WTC11 (cell line): ENCODE measurements at regions not wholly inside any gene's neighbourhood (a gene's known extent, or its start where the extent isn't known, plus 50 kb on each side); places are given as distances from the start of the nearest gene placed in this dataset.

Experiments
- ATAC-seq: fragments of 200-7000 bp; cut with Tn5 transposase; 2 replicates; pipeline ENCODE4 v1.10.0; 2021; ENCODE audit warnings: mild to moderate bottlenecking, moderate library complexity
- CTCF ChIA-PET: fragments of 300-600 bp; sonication (Branson Sonifier 250); formaldehyde crosslinking; loops from one replicate; lab custom pipeline; 2021; ENCODE audit warnings: antibody characterized with exemption; lab: Charles Lee
- POLR2A ChIA-PET: fragments of 350-600 bp; sonication (Branson Sonifier 250); formaldehyde crosslinking; loops from one replicate; lab custom pipeline; 2021; ENCODE audit warnings: antibody characterized with exemption; lab: Charles Lee
- DNase-seq: peaks from one replicate; pipeline ENCODE4 v3.0.0; 2021; ENCODE audit warnings: low spot score
- H3K27ac Mint-ChIP-seq: 2 replicates; pipeline ENCODE4 v1.8.0; 2021; ENCODE audit warnings: mixed read lengths
- H3K27me3 Mint-ChIP-seq: 2 replicates; pipeline ENCODE4 v1.8.0; 2021; ENCODE audit warnings: low read depth, mild to moderate bottlenecking, moderate library complexity, mixed read lengths
- H3K36me3 Mint-ChIP-seq: 2 replicates; pipeline ENCODE4 v1.8.0; 2021; ENCODE audit warnings: mixed read lengths
- H3K4me1 Mint-ChIP-seq: 2 replicates; pipeline ENCODE4 v1.8.0; 2022; ENCODE audit warnings: mixed read lengths
- H3K4me3 Mint-ChIP-seq: 2 replicates; pipeline ENCODE4 v1.8.0; 2021; ENCODE audit warnings: mild to moderate bottlenecking, moderate library complexity, mixed read lengths
- H3K9me3 Mint-ChIP-seq: 2 replicates; pipeline ENCODE4 v1.8.0; 2021; ENCODE audit warnings: mixed read lengths
- AFF4 ChIP-seq: sonication (generic); formaldehyde crosslinking; IDR thresholded peaks from 2 replicates; pipeline ENCODE4 v1.8.1; 2023; ENCODE audit warnings: mild to moderate bottlenecking, missing genetic modification reagents, borderline replicate concordance
- ATF6 ChIP-seq: sonication (generic); formaldehyde crosslinking; IDR thresholded peaks from 2 replicates; pipeline ENCODE4 v1.8.1; 2023; ENCODE audit warnings: mild to moderate bottlenecking, missing genetic modification reagents
- CDX4 ChIP-seq: fragments of 250-450 bp; sonication (Bioruptor Pico); IDR thresholded peaks from 2 replicates; pipeline ENCODE4 v1.9.0; 2021; ENCODE audit warnings: moderate library complexity, mild to moderate bottlenecking, inconsistent platforms, borderline replicate concordance
- E2F1 ChIP-seq: sonication (generic); formaldehyde crosslinking; IDR thresholded peaks from 2 replicates; pipeline ENCODE4 v1.8.0; 2022; ENCODE audit warnings: mild to moderate bottlenecking, missing genetic modification reagents
- ERG ChIP-seq: fragments of 250-450 bp; sonication (Bioruptor Pico); IDR thresholded peaks from 2 replicates; pipeline ENCODE4 v1.8.0; 2021; ENCODE audit warnings: mild to moderate bottlenecking
- FOXK1 ChIP-seq: sonication (generic); formaldehyde crosslinking; IDR thresholded peaks from 2 replicates; pipeline ENCODE4 v1.8.0; 2022; ENCODE audit warnings: mild to moderate bottlenecking, moderate library complexity, missing genetic modification reagents
- GRHL2 ChIP-seq: fragments of 250-450 bp; sonication (Bioruptor Pico); IDR thresholded peaks from 2 replicates; pipeline ENCODE4 v1.8.0; 2022; ENCODE audit warnings: mild to moderate bottlenecking, moderate library complexity; ENCODE audit not compliant: insufficient replicate concordance, severe bottlenecking
- GTF2I ChIP-seq: fragments of 250-450 bp; sonication (Bioruptor Pico); conservative IDR thresholded peaks from 2 replicates; pipeline ENCODE4 v1.4.0; 2021; ENCODE audit warnings: mild to moderate bottlenecking
- JAZF1 ChIP-seq: fragments of 250-450 bp; sonication (Bioruptor Pico); IDR thresholded peaks from 2 replicates; pipeline ENCODE4 v1.9.0; 2021; ENCODE audit warnings: moderate library complexity, mild to moderate bottlenecking, inconsistent platforms
- MAX ChIP-seq: sonication (generic); formaldehyde crosslinking; IDR thresholded peaks from 2 replicates; pipeline ENCODE4 v1.8.0; 2022; ENCODE audit warnings: mild to moderate bottlenecking, missing genetic modification reagents
- MXD4 ChIP-seq: fragments of 250-450 bp; sonication (Bioruptor Pico); IDR thresholded peaks from 2 replicates; pipeline ENCODE4 v1.8.0; 2021; ENCODE audit warnings: mild to moderate bottlenecking, moderate library complexity, borderline replicate concordance
- RORB ChIP-seq: fragments of 250-450 bp; sonication (Bioruptor Pico); IDR thresholded peaks from 2 replicates; pipeline ENCODE4 v1.9.0; 2021; ENCODE audit warnings: mild to moderate bottlenecking
- SMAD4 ChIP-seq: sonication (generic); formaldehyde crosslinking; IDR thresholded peaks from 2 replicates; pipeline ENCODE4 v1.8.0; 2022; ENCODE audit warnings: mild to moderate bottlenecking, missing genetic modification reagents
- TCF7 ChIP-seq: sonication (generic); formaldehyde crosslinking; IDR thresholded peaks from 2 replicates; pipeline ENCODE4 v1.8.0; 2022; ENCODE audit warnings: mild to moderate bottlenecking, low read depth, missing genetic modification reagents, moderate library complexity
- TEAD4 ChIP-seq: sonication (generic); formaldehyde crosslinking; IDR thresholded peaks from 2 replicates; pipeline ENCODE4 v1.8.0; 2022; ENCODE audit warnings: mild to moderate bottlenecking, missing genetic modification reagents
- ZBTB21 ChIP-seq: sonication (generic); formaldehyde crosslinking; IDR thresholded peaks from 2 replicates; pipeline ENCODE4 v1.8.1; 2023; ENCODE audit warnings: mild to moderate bottlenecking, missing genetic modification reagents, borderline replicate concordance
- ZNF138 ChIP-seq: sonication (generic); formaldehyde crosslinking; conservative IDR thresholded peaks from 2 replicates; pipeline ENCODE4 v1.8.1; 2022; ENCODE audit warnings: mild to moderate bottlenecking, moderate library complexity, missing genetic modification reagents
- ZNF512 ChIP-seq: sonication (generic); formaldehyde crosslinking; IDR thresholded peaks from 2 replicates; pipeline ENCODE4 v1.8.1; 2022; ENCODE audit warnings: missing genetic modification reagents, borderline replicate concordance
- ZSCAN18 ChIP-seq: fragments of 250-450 bp; sonication (Bioruptor Pico); IDR thresholded peaks from 2 replicates; pipeline ENCODE4 v2.1.2; 2022; ENCODE audit warnings: mild to moderate bottlenecking, moderate library complexity

GRCh38 chr22:19639610-19640135 lies 74.6 kb upstream of the SEPTIN5 start:
- no peak for TF ChIP-seq E2F1 (CRISPR knock-in tag)
- TF ChIP-seq ZNF512 = no peak
- TF ChIP-seq SMAD4 = no peak
- no peak for TF ChIP-seq MAX (CRISPR knock-in tag)
- no peak for TF ChIP-seq ATF6 (CRISPR knock-in tag)
- TF ChIP-seq JAZF1 (CRISPR knock-in tag) = no peak
- no peak for TF ChIP-seq FOXK1 (CRISPR knock-in tag)
- TF ChIP-seq TCF7 (CRISPR knock-in tag) = no peak
- POLR2A ChIA-PET = no interaction called here
- Mint-ChIP-seq H3K36me3 (no peaks in the 10 kb centered on the region), H3K4me1 (peaks cover 6% of the 10 kb centered on the region), H3K27ac (no peak overlapping the region), H3K4me3 (no peak overlapping the region), H3K27me3 (peaks cover 10% of the 10 kb centered on the region), H3K9me3 (no peaks in the 10 kb centered on the region)
- CTCF ChIA-PET = interaction anchor here (0.7 to 1.6 kb wide), 5 partner anchors 28 to 117 kb away, joined by 3 to 5 read pairs (median 3); no protein-coding TSS in a partner anchor
- no peak for ATAC-seq
- DNase-seq = no peak

GRCh38 chr22:19640306-19640705 lies 74.0 kb upstream of the SEPTIN5 start:
- ATAC-seq (no peak), DNase-seq (no peak)
- Mint-ChIP-seq H3K36me3 (no peaks in the 10 kb centered on the region), H3K9me3 (no peaks in the 10 kb centered on the region), H3K27me3 (peaks cover 13% of the 10 kb centered on the region), H3K27ac (no peak overlapping the region), H3K4me3 (no peak overlapping the region), H3K4me1 (peaks cover 12% of the 10 kb centered on the region)
- CTCF ChIA-PET = interaction anchor here (0.6 to 1.6 kb wide), 8 partner anchors 11 to 161 kb away, joined by 3 to 17 read pairs (median 4); partner anchors contain the start of genes CDC45 and UFD1
- POLR2A ChIA-PET = no interaction called here
- TF ChIP-seq RORB (no peak), GTF2I (no peak), E2F1 (CRISPR knock-in tag) (no peak), ZSCAN18 (no peak), FOXK1 (CRISPR knock-in tag) (no peak), MAX (CRISPR knock-in tag) (no peak), MXD4 (CRISPR knock-in tag) (no peak), TCF7 (CRISPR knock-in tag) (no peak), ERG (CRISPR knock-in tag) (no peak), AFF4 (CRISPR knock-in tag) (no peak), CDX4 (CRISPR knock-in tag) (no peak), ZBTB21 (CRISPR knock-in tag) (no peak), TEAD4 (CRISPR knock-in tag) (no peak), GRHL2 (CRISPR knock-in tag) (no peak), ZNF138 (no peak)
